ENCODE measurements at regions not wholly inside any gene's neighbourhood (a gene's known extent, or its start where the extent isn't known, plus 50 kb on each side); places are given as distances from the start of the nearest gene placed in this dataset.

DNA sequence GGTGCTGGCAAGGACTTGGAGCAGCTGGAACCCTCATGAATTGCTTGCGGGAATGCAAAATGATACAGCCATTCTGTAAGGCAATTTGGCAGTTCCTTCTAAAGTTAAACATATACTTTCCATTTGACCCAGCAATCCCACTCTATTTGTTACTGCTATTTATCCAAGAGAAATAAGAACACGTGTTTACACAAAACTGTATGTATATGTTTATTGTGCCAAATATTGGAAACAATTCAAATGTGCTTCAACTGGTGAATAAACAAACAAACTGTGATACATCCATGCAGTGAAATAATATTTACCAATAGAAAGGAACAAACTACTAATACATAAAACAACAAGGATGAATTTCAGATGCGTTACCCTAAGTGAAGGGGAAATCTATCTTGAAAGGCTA, 60.0 kb upstream of the NTRK3 start:
- TF ChIP-seq, protein P1, sequence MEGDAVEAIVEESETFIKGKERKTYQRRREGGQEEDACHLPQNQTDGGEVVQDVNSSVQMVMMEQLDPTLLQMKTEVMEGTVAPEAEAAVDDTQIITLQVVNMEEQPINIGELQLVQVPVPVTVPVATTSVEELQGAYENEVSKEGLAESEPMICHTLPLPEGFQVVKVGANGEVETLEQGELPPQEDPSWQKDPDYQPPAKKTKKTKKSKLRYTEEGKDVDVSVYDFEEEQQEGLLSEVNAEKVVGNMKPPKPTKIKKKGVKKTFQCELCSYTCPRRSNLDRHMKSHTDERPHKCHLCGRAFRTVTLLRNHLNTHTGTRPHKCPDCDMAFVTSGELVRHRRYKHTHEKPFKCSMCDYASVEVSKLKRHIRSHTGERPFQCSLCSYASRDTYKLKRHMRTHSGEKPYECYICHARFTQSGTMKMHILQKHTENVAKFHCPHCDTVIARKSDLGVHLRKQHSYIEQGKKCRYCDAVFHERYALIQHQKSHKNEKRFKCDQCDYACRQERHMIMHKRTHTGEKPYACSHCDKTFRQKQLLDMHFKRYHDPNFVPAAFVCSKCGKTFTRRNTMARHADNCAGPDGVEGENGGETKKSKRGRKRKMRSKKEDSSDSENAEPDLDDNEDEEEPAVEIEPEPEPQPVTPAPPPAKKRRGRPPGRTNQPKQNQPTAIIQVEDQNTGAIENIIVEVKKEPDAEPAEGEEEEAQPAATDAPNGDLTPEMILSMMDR (IDR thresholded peaks at IDR 0.05; ENCODE audit: unreplicated experiment) = no peak
- no TSS peak for BruUV-seq (replicated peaks)
- no peaks in the 10 kb centered on the region for H3K36me3 Mint-ChIP-seq (ENCODE audit: insufficient read depth, unreplicated experiment)
- H3K4me1 Mint-ChIP-seq (ENCODE audit: low read depth, unreplicated experiment) = no peaks in the 10 kb centered on the region
- no peak overlapping the region for H3K27ac Mint-ChIP-seq (ENCODE audit: unreplicated experiment)
- intact Hi-C loops (cut with micrococcal nuclease; ENCODE audit: unreplicated experiment) = no loop called here
- no peaks in the 10 kb centered on the region for H3K9me3 Mint-ChIP-seq (ENCODE audit: low read depth, unreplicated experiment)
- H3K4me3 Mint-ChIP-seq (ENCODE audit: low read depth, unreplicated experiment) = no peak overlapping the region
- peaks cover 84% of the 10 kb centered on the region for H3K27me3 Mint-ChIP-seq (ENCODE audit: unreplicated experiment)
- no peak for DNase-seq
- CTCF ChIA-PET = no interaction called here

DNA sequence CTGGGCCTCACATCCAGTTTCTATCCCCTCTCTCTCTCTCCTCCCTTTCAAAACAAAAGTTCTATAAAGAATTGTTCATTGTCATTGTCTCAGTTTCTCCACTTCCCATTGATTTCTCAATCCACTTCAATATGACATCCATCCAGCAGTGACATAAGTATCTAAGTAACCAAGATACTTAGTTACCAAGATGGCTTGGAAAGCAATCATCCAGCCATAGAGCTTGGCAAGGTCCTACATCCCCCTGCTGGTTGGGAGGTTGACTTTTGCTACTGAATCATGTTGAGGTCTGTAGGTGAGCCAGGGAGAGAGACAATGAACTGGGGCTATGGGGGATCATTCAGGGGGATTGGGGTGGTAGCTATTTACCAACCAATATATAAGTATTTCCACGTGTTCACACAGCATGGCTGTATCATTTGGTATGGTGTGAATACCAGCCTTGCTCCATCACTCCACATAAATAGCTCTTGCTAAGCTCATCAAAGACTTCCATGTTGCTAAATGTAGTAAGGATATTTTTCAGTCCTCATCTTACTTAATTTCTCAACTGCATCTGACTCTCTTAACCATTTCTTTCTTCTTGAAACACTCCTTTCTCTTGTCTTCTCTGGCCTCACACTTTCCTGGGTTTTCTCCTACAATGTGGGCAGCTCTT, 58.8 kb upstream of the NTRK3 start:
- H3K4me3 Mint-ChIP-seq (ENCODE audit: low read depth, unreplicated experiment) = no peak overlapping the region
- peaks cover 84% of the 10 kb centered on the region for H3K27me3 Mint-ChIP-seq (ENCODE audit: unreplicated experiment)
- intact Hi-C loops (cut with micrococcal nuclease; ENCODE audit: unreplicated experiment) = no loop called here
- H3K27ac Mint-ChIP-seq (ENCODE audit: unreplicated experiment) = no peak overlapping the region
- H3K36me3 Mint-ChIP-seq (ENCODE audit: insufficient read depth, unreplicated experiment) = no peaks in the 10 kb centered on the region
- no peaks in the 10 kb centered on the region for H3K4me1 Mint-ChIP-seq (ENCODE audit: low read depth, unreplicated experiment)
- no TSS peak for BruUV-seq (replicated peaks)
- no peak for DNase-seq
- CTCF ChIA-PET = no interaction called here
- no peaks in the 10 kb centered on the region for H3K9me3 Mint-ChIP-seq (ENCODE audit: low read depth, unreplicated experiment)
- TF ChIP-seq, protein P1 (IDR thresholded peaks at IDR 0.05; ENCODE audit: unreplicated experiment) = no peak

DNA sequence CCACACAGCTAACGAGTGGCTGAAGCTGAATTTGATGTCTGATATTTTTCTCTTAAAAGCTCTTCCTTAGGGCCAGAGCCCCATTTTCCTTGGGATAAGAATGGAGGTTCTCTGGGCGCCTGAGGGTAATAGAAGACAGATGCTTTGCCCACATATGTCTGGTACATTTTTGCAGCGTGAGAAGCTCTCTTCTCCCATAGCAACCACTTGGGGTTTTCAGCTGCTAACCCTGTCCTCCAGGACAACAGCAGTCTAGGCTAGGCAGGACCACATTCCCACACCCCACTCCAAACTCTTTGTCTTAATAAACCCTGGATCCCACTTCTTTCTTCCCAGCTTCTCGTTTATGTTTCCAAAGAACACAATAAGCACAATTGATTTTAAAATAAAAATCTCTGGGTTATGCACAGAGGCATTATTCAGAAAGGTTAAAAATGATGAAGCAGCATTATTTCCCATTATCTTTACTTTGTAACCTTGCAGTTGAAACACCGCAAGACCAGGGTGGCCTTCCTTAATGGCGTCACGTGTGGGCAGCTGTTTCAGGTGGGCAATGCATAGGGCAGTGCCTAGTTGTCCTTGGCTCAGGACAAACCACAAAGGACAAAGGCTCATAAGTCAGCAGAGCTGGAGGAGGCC, 56.5 kb upstream of the NTRK3 start:
- Mint-ChIP-seq H3K27me3 (ENCODE audit: unreplicated experiment) (peaks cover 75% of the 10 kb centered on the region), H3K27ac (ENCODE audit: unreplicated experiment) (no peak overlapping the region)
- BruUV-seq (replicated peaks) = no TSS peak

DNA sequence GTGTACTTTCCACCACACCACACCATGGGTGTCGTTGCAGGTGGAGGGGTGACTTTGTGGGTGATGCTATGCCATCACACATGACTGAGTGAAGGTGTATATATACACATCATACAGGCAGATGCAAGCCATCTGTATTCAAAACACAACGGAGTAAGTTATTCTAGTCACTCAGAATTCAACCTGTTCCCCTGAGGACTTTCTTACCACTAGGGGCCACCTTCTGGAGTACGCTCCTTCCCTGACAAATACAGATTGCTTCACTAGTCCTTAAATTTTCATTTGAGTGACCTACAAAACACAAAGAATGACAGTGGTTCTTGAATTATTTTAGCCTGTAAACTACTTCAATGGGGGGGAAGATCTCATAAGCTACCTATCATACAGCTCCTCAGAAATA, 52.8 kb upstream of the NTRK3 start:
- Mint-ChIP-seq H3K36me3 (ENCODE audit: insufficient read depth, unreplicated experiment) (no peaks in the 10 kb centered on the region), H3K9me3 (ENCODE audit: low read depth, unreplicated experiment) (no peaks in the 10 kb centered on the region), H3K27me3 (ENCODE audit: unreplicated experiment) (peaks cover 40% of the 10 kb centered on the region), H3K4me3 (ENCODE audit: low read depth, unreplicated experiment) (no peak overlapping the region), H3K27ac (ENCODE audit: unreplicated experiment) (no peak overlapping the region), H3K4me1 (ENCODE audit: low read depth, unreplicated experiment) (no peaks in the 10 kb centered on the region)
- intact Hi-C loops (cut with micrococcal nuclease; ENCODE audit: unreplicated experiment) = no loop called here
- DNase-seq = no peak
- CTCF ChIA-PET = no interaction called here
- TF ChIP-seq, protein P1 (IDR thresholded peaks at IDR 0.05; ENCODE audit: unreplicated experiment) = no peak
- BruUV-seq (replicated peaks) = no TSS peak

More for the DNA sequence above, 56.5 kb upstream of the NTRK3 start:
- intact Hi-C loops (cut with micrococcal nuclease; ENCODE audit: unreplicated experiment) = no loop called here
- Mint-ChIP-seq H3K4me3 (ENCODE audit: low read depth, unreplicated experiment) (no peak overlapping the region), H3K36me3 (ENCODE audit: insufficient read depth, unreplicated experiment) (no peaks in the 10 kb centered on the region), H3K9me3 (ENCODE audit: low read depth, unreplicated experiment) (no peaks in the 10 kb centered on the region), H3K4me1 (ENCODE audit: low read depth, unreplicated experiment) (no peaks in the 10 kb centered on the region)
- TF ChIP-seq, protein P1 (IDR thresholded peaks at IDR 0.05; ENCODE audit: unreplicated experiment) = no peak
- DNase-seq = no peak
- CTCF ChIA-PET = interaction anchor here (0.5 to 1.2 kb wide), 2 partner anchors 10 to 459 kb away, joined by 3 to 7 read pairs; no protein-coding TSS in a partner anchor
